Activated CD4-positive, alpha-beta T cell treated with anti-CD3 and anti-CD28 coated beads, Interleukin-2, amount 10 ng/mL, durations not matched to agents 7 days and 5 days (primary cell): ENCODE measurements at regions not wholly inside any gene's neighbourhood (a gene's known extent, or its start where the extent isn't known, plus 50 kb on each side); places are given as distances from the start of the nearest gene placed in this dataset.

ENCODE experiments used
- CTCF ChIA-PET: fragments of 350-600 bp; sonication (Branson Sonifier 250); formaldehyde crosslinking; loops from one replicate; lab custom pipeline; 2021; ENCODE audit warnings: antibody characterized with exemption; lab: Charles Lee
- POLR2A ChIA-PET: fragments of 350-600 bp; sonication (Branson Sonifier 250); formaldehyde crosslinking; loops from one replicate; lab custom pipeline; 2021; ENCODE audit warnings: antibody characterized with exemption; lab: Charles Lee
- DNase-seq: peaks from one replicate; pipeline ENCODE4 v3.0.0-alpha.2; 2020
- H3K27ac Mint-ChIP-seq: one replicate; pipeline ENCODE4 v1.8.0; 2021; ENCODE audit warnings: mild to moderate bottlenecking, moderate library complexity, mixed read lengths
- H3K27me3 Mint-ChIP-seq: one replicate; pipeline ENCODE4 v1.8.0; 2021; ENCODE audit warnings: mixed read lengths
- H3K36me3 Mint-ChIP-seq: one replicate; pipeline ENCODE4 v1.8.0; 2021; ENCODE audit warnings: low read depth, mixed read lengths
- H3K4me1 Mint-ChIP-seq: one replicate; pipeline ENCODE4 v1.8.0; 2021; ENCODE audit warnings: mixed read lengths
- H3K4me3 Mint-ChIP-seq: one replicate; pipeline ENCODE4 v1.8.0; 2021; ENCODE audit warnings: mild to moderate bottlenecking, moderate library complexity, mixed read lengths
- H3K9me3 Mint-ChIP-seq: one replicate; pipeline ENCODE4 v1.8.0; 2021; ENCODE audit warnings: mixed read lengths

- no peaks in the 10 kb centered on the region for H3K27me3 Mint-ChIP-seq
- DNase-seq, result no peak
- ChIA-PET CTCF (interaction anchor here (0.6 to 1.9 kb wide), 5 partner anchors 9 to 186 kb away, joined by 3 to 6 read pairs (median 3); no protein-coding TSS in a partner anchor), POLR2A (no interaction called here)
- no peaks in the 10 kb centered on the region for H3K36me3 Mint-ChIP-seq
- H3K9me3 Mint-ChIP-seq, result no peaks in the 10 kb centered on the region
- no peak overlapping the region for H3K4me3 Mint-ChIP-seq
- H3K27ac Mint-ChIP-seq, result no peak overlapping the region
- peaks cover 2% of the 10 kb centered on the region for H3K4me1 Mint-ChIP-seq
Observed at GRCh38 chr11:62073061-62073460, 50.8 kb upstream of the INCENP start.

- Mint-ChIP-seq H3K4me1 (peaks cover 2% of the 10 kb centered on the region), H3K4me3 (no peak overlapping the region), H3K27ac (no peak overlapping the region), H3K36me3 (no peaks in the 10 kb centered on the region), H3K9me3 (no peaks in the 10 kb centered on the region), H3K27me3 (no peaks in the 10 kb centered on the region)
- POLR2A ChIA-PET, result no interaction called here
- no peak for DNase-seq
- CTCF ChIA-PET, result interaction anchor here (0.6 to 0.7 kb wide), 3 partner anchors 10 to 20 kb away, joined by 3 to 4 read pairs (median 4); no protein-coding TSS in a partner anchor
Observed at GRCh38 chr11:62071408-62071807, 52.4 kb upstream of the INCENP start.

DNA sequence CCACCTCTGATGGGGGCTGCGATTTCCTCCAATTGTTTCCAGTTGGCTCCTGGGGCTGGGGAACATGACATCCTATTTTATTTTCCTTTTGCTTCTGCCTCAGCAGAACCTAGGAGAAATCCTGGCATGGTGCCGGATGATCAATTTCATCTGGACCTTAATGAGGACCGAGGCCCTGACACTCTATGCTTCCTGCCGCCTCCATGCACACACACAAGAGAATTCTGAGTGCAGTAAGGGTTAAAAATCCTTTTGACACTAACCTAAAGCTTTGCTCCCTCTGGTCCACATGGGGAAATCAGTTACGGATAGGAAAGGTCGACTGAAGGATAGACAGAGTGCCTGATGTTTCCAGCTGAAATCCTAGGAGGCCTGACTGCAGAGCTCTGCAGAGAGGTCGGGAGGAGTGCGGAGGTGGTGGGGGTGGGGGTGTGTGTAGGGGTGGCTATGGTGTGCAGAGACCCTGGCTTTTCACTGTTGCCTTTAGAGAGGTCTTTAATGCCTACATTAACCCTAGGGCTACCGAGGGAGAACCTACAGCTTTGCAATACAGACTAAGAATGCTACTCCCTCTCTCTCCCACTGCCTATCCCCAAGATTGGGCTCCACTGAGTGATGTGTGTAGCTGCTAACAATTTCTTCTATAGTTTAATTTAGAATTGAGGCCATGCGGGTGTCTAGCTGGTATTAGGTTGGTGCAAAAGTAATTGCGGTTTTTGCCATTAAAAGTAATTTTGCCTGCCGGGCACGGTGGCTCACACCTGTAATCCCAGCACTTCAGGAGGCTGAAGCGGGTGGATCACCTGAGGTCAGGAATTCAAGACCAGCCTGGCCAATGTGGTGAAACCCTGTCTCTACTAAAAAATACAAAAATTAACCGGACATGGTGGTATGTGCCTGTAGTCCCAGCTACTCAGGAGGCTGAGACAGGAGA lies 53.6 kb upstream of the INCENP start:
- Mint-ChIP-seq H3K4me1 (peaks cover 2% of the 10 kb centered on the region), H3K27me3 (no peaks in the 10 kb centered on the region), H3K27ac (no peak overlapping the region), H3K4me3 (no peak overlapping the region), H3K36me3 (no peaks in the 10 kb centered on the region), H3K9me3 (no peaks in the 10 kb centered on the region)
- ChIA-PET POLR2A (no interaction called here), CTCF (interaction anchor here (0.6 to 3.4 kb wide), 2 partner anchors 11 to 21 kb away, joined by 4 to 12 read pairs; no protein-coding TSS in a partner anchor)
- DNase-seq, result no peak

DNA sequence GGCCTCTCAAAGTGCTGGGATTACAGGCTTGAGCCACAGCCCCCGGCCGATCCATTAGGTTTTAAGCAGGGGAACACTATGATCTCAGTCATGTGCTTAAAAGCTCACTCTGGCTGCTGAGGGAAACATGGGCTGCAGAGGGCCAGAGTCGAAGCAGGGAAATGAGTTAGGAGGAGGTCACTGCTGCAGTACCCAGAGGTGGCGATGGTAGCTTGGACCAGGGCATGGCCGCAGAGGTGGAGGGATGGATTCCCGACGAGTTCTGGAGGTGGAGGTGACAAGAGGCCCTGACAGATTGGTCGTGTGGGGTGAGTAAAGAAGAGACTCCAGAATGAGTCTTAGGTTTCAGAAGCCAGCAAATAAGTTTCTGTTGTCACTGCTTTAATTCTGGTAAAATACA lies 54.4 kb upstream of the INCENP start:
- no peak for DNase-seq
- POLR2A ChIA-PET, result no interaction called here
- CTCF ChIA-PET, result interaction anchor here (0.6 to 3.4 kb wide), 2 partner anchors 12 to 124 kb away, joined by 3 to 12 read pairs; no protein-coding TSS in a partner anchor
- Mint-ChIP-seq H3K36me3 (no peaks in the 10 kb centered on the region), H3K4me1 (peaks cover 2% of the 10 kb centered on the region), H3K4me3 (no peak overlapping the region), H3K9me3 (no peaks in the 10 kb centered on the region), H3K27ac (no peak overlapping the region), H3K27me3 (peaks cover under 1% of the 10 kb centered on the region)

DNA sequence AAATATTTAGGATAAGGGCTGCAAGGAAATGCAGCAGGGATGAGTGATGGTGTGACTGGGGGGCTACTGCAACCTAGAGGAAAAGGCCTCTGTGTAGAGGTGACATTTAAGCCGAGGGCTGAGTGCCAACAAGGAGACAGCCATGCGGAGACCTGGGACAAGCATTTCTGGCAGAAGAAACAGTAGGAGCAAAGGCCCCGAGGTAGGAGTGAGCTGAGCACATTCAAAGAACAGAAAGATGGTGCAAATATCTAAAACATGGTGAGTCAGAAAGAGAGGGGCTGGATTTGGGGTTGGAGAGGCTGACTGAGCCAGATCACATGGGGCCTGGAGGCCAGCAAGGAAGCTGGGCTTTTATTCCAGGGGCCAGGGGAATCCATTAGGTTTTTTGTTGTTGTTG lies 55.1 kb upstream of the INCENP start:
- Mint-ChIP-seq H3K9me3 (no peaks in the 10 kb centered on the region), H3K36me3 (no peaks in the 10 kb centered on the region), H3K27me3 (peaks cover 2% of the 10 kb centered on the region), H3K4me3 (no peak overlapping the region), H3K27ac (no peak overlapping the region), H3K4me1 (peaks cover 2% of the 10 kb centered on the region)
- no peak for DNase-seq
- ChIA-PET POLR2A (no interaction called here), CTCF (interaction anchor here (0.6 to 3.4 kb wide), 3 partner anchors 13 to 123 kb away, joined by 3 to 12 read pairs (median 3); no protein-coding TSS in a partner anchor)

- CTCF ChIA-PET, result interaction anchor here (1.0 to 3.4 kb wide), 3 partner anchors 11 to 20 kb away, joined by 3 to 12 read pairs (median 4); no protein-coding TSS in a partner anchor
- H3K27ac Mint-ChIP-seq, result no peak overlapping the region
- POLR2A ChIA-PET, result no interaction called here
- H3K4me1 Mint-ChIP-seq, result peaks cover 2% of the 10 kb centered on the region
- no peaks in the 10 kb centered on the region for H3K9me3 Mint-ChIP-seq
- DNase-seq, result no peak
- peaks cover 2% of the 10 kb centered on the region for H3K27me3 Mint-ChIP-seq
- H3K36me3 Mint-ChIP-seq, result no peaks in the 10 kb centered on the region
- no peak overlapping the region for H3K4me3 Mint-ChIP-seq
Observed at GRCh38 chr11:62067741-62068140, 56.1 kb upstream of the INCENP start.

GRCh38 chr11:62064221-62064620 lies 59.6 kb upstream of the INCENP start:
- Mint-ChIP-seq H3K27me3 (peaks cover 2% of the 10 kb centered on the region), H3K4me3 (no peak overlapping the region), H3K9me3 (no peaks in the 10 kb centered on the region), H3K36me3 (no peaks in the 10 kb centered on the region), H3K4me1 (no peaks in the 10 kb centered on the region), H3K27ac (no peak overlapping the region)
- DNase-seq, result no peak
- ChIA-PET CTCF (interaction anchor here (0.9 to 1.5 kb wide), 3 partner anchors 18 to 91 kb away, joined by 3 to 5 read pairs (median 3); no protein-coding TSS in a partner anchor), POLR2A (no interaction called here)

- no peaks in the 10 kb centered on the region for H3K9me3 Mint-ChIP-seq
- DNase-seq, result no peak
- H3K4me3 Mint-ChIP-seq, result no peak overlapping the region
- CTCF ChIA-PET, result no interaction called here
- POLR2A ChIA-PET, result no interaction called here
- H3K4me1 Mint-ChIP-seq, result no peaks in the 10 kb centered on the region
- H3K27me3 Mint-ChIP-seq, result peaks cover 2% of the 10 kb centered on the region
- no peaks in the 10 kb centered on the region for H3K36me3 Mint-ChIP-seq
- no peak overlapping the region for H3K27ac Mint-ChIP-seq
Observed at GRCh38 chr11:62062223-62062861, 61.5 kb upstream of the INCENP start.

- DNase-seq, result no peak
- H3K27me3 Mint-ChIP-seq, result peaks cover 2% of the 10 kb centered on the region
- H3K36me3 Mint-ChIP-seq, result no peaks in the 10 kb centered on the region
- no peaks in the 10 kb centered on the region for H3K4me1 Mint-ChIP-seq
- POLR2A ChIA-PET, result interaction anchor here (0.7 kb wide), 1 partner anchor 20 kb away, joined by 6 read pairs; no protein-coding TSS in a partner anchor
- H3K27ac Mint-ChIP-seq, result no peak overlapping the region
- no peaks in the 10 kb centered on the region for H3K9me3 Mint-ChIP-seq
- no peak overlapping the region for H3K4me3 Mint-ChIP-seq
- CTCF ChIA-PET, result interaction anchor here (0.6 to 2.8 kb wide), 2 partner anchors 20 to 265 kb away, joined by 4 to 7 read pairs; no protein-coding TSS in a partner anchor
Observed at GRCh38 chr11:62061356-62062222, 62.2 kb upstream of the INCENP start.

DNA sequence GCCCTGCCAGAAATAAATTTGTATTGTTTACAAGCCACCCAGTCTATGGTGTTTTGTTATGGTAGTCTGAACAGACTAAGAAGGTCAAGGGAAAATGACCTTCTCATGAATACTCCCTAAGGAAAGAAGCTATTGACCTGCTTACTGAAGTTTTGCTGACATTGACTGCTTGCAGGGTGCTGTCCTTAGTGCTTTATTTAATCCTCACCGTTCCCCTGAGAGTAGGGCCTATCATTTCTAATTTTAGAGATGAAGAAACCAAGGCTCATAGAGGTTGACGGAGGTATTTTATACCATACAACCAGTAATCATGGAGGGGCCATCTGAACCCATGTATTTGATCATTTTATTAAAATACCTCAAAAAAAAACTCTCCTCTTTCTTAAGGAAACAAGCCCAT lies 66.7 kb upstream of the INCENP start:
- Mint-ChIP-seq H3K27ac (no peak overlapping the region), H3K4me3 (no peak overlapping the region), H3K9me3 (no peaks in the 10 kb centered on the region), H3K4me1 (no peaks in the 10 kb centered on the region), H3K27me3 (no peaks in the 10 kb centered on the region), H3K36me3 (no peaks in the 10 kb centered on the region)
- CTCF ChIA-PET, result interaction anchor here (0.6 kb wide), 1 partner anchor 37 kb away, joined by 3 read pairs; no protein-coding TSS in a partner anchor
- POLR2A ChIA-PET, result no interaction called here
- DNase-seq, result no peak

- no peaks in the 10 kb centered on the region for H3K4me1 Mint-ChIP-seq
- H3K27me3 Mint-ChIP-seq, result no peaks in the 10 kb centered on the region
- ChIA-PET POLR2A (no interaction called here), CTCF (no interaction called here)
- no peak overlapping the region for H3K4me3 Mint-ChIP-seq
- no peaks in the 10 kb centered on the region for H3K36me3 Mint-ChIP-seq
- DNase-seq, result no peak
- no peak overlapping the region for H3K27ac Mint-ChIP-seq
- no peaks in the 10 kb centered on the region for H3K9me3 Mint-ChIP-seq
Observed at GRCh38 chr11:62055970-62056369, 67.8 kb upstream of the INCENP start.
